ENCODE measurements at regions not wholly inside any gene's neighbourhood (a gene's known extent, or its start where the extent isn't known, plus 50 kb on each side); places are given as distances from the start of the nearest gene placed in this dataset.

- H3K4me1 ChIP-seq = no peaks in the 10 kb centered on the region
- no peaks in the 10 kb centered on the region for H3K36me3 ChIP-seq (ENCODE audit: insufficient read depth in 1 of 2, low read depth in 1 of 2)
- H3K9me3 ChIP-seq = no peaks in the 10 kb centered on the region
- ATAC-seq = no peak
- DNase-seq = no peak
- no peak overlapping the region for H3K27ac ChIP-seq
- H3K27me3 ChIP-seq (ENCODE audit: insufficient read depth in 3 of 3, low read length in 2 of 3) = no peaks in the 10 kb centered on the region
- intact Hi-C loops (cut with DNase I) = no loop called here
- TF ChIP-seq, protein P1, sequence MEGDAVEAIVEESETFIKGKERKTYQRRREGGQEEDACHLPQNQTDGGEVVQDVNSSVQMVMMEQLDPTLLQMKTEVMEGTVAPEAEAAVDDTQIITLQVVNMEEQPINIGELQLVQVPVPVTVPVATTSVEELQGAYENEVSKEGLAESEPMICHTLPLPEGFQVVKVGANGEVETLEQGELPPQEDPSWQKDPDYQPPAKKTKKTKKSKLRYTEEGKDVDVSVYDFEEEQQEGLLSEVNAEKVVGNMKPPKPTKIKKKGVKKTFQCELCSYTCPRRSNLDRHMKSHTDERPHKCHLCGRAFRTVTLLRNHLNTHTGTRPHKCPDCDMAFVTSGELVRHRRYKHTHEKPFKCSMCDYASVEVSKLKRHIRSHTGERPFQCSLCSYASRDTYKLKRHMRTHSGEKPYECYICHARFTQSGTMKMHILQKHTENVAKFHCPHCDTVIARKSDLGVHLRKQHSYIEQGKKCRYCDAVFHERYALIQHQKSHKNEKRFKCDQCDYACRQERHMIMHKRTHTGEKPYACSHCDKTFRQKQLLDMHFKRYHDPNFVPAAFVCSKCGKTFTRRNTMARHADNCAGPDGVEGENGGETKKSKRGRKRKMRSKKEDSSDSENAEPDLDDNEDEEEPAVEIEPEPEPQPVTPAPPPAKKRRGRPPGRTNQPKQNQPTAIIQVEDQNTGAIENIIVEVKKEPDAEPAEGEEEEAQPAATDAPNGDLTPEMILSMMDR (IDR thresholded peaks at IDR 0.05) = no peak
- WGBS, 3 donors = 65 to 71% (median 67%) methylated on average over 2 of the region's 2 CpGs
- no peak overlapping the region for H3K4me3 ChIP-seq
Observed at GRCh38 chr7:18302097-18302496, 193.5 kb upstream of the HDAC9 start.

DNA sequence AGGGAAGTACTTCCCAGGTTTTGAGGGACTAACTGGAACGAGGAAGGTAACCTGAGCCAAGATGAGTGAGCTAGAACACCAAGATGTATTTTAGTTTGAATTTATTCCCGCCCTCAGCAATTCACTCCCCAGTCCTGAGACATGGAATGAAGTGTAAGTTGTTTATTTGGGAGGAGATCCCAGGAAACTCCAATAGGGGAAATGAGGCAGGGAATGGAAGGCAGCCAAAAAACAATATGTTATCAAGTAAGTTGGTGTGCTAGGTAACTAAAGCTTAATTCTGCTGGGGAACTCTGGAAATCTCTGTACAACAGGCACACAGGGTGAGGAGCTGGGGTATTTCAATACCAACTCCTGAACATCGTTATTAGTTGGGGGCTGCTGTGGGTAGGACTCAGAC, 189.7 kb upstream of the HDAC9 start:
- Histone ChIP-seq H3K9me3 (no peaks in the 10 kb centered on the region), H3K36me3 (ENCODE audit: insufficient read depth in 1 of 2, low read depth in 1 of 2) (no peaks in the 10 kb centered on the region), H3K27ac (no peak overlapping the region), H3K4me3 (no peak overlapping the region), H3K27me3 (ENCODE audit: insufficient read depth in 3 of 3, low read length in 2 of 3) (no peaks in the 10 kb centered on the region), H3K4me1 (no peaks in the 10 kb centered on the region)
- WGBS, 3 donors = 53 to 75% (median 68%) methylated on average over 3 of the region's 3 CpGs
- ATAC-seq (no peak), DNase-seq (no peak)
- TF ChIP-seq, protein P1 (IDR thresholded peaks at IDR 0.05) = no peak
- intact Hi-C loops (cut with DNase I) = no loop called here

DNA sequence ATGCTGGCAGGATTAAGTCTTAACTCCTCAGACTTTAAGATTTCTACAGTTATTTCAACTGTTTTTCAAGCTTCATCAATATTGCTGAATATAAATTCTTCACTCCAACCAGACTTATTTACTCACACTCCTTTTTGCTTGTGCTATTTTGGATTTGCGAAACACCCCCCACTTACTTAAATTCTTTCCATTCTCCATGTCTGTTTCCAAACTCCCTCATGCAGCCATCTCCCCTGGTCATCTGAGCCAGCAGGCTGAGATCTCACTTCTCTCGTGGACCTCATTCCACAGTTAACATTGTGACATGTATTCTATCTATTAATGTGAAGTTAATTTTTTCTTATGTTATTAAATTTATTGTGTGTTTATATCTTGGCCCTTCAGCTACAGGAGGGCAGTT, 188.9 kb upstream of the HDAC9 start:
- Histone ChIP-seq H3K9me3 (no peaks in the 10 kb centered on the region), H3K27me3 (ENCODE audit: insufficient read depth in 3 of 3, low read length in 2 of 3) (no peaks in the 10 kb centered on the region), H3K4me1 (no peaks in the 10 kb centered on the region), H3K36me3 (ENCODE audit: insufficient read depth in 1 of 2, low read depth in 1 of 2) (no peaks in the 10 kb centered on the region), H3K4me3 (no peak overlapping the region), H3K27ac (no peak overlapping the region)
- 70 to 89% (median 78%) methylated on average over 2 of the region's 2 CpGs for WGBS, 3 donors
- DNase-seq (no peak), ATAC-seq (no peak)
- intact Hi-C loops (cut with DNase I) = no loop called here
- TF ChIP-seq, protein P1 (IDR thresholded peaks at IDR 0.05) = no peak

- H3K4me3 ChIP-seq = no peak overlapping the region
- TF ChIP-seq, protein P1 (IDR thresholded peaks at IDR 0.05) = no peak
- no peaks in the 10 kb centered on the region for H3K9me3 ChIP-seq
- no peaks in the 10 kb centered on the region for H3K36me3 ChIP-seq (ENCODE audit: insufficient read depth in 1 of 2, low read depth in 1 of 2)
- H3K27me3 ChIP-seq (ENCODE audit: insufficient read depth in 3 of 3, low read length in 2 of 3) = no peaks in the 10 kb centered on the region
- intact Hi-C loops (cut with DNase I) = no loop called here
- H3K4me1 ChIP-seq = no peaks in the 10 kb centered on the region
- 50 to 59% (median 53%) methylated on average over 5 of the region's 5 CpGs for WGBS, 3 donors
- DNase-seq (no peak), ATAC-seq (no peak)
- no peak overlapping the region for H3K27ac ChIP-seq
Observed at GRCh38 chr7:18308938-18309337, 186.6 kb upstream of the HDAC9 start.

DNA sequence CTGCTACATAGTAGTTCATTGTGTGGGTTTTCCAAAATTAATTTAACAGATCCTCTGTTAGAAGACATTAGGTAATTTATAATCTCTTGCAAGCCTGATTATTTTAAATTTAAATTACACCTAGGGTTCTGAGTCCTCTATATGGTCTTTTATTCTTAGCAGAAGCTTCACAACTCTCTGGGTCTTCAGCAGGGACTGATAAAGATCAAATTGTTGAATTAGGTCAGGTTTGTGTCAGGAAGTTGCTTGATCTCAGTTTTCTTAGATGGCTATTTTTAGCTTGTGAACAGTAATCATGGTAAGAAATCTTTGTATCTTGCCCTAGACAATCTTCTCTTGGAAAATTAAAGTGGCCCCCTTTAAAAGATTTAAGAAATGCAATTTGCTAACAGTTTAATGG, 183.1 kb upstream of the HDAC9 start:
- Histone ChIP-seq H3K27me3 (ENCODE audit: insufficient read depth in 3 of 3, low read length in 2 of 3) (no peaks in the 10 kb centered on the region), H3K9me3 (no peaks in the 10 kb centered on the region), H3K4me3 (no peak overlapping the region), H3K4me1 (peaks cover under 1% of the 10 kb centered on the region), H3K27ac (no peak overlapping the region), H3K36me3 (ENCODE audit: insufficient read depth in 1 of 2, low read depth in 1 of 2) (no peaks in the 10 kb centered on the region)
- intact Hi-C loops (cut with DNase I) = no loop called here
- TF ChIP-seq, protein P1 (IDR thresholded peaks at IDR 0.05) = no peak
- ATAC-seq (no peak), DNase-seq (no peak)

Measured in psoas muscle (tissue), 7 donors.